H7 (cell line): ENCODE measurements at regions not wholly inside any gene's neighbourhood (a gene's known extent, or its start where the extent isn't known, plus 50 kb on each side); places are given as distances from the start of the nearest gene placed in this dataset.
"Not testable (repeated sequence)": the region's sequence is repeated elsewhere in the genome, so short reads cannot be mapped to it uniquely, and the experiment has no call there.

Experiments
- DNase-seq: peaks from one replicate; pipeline ENCODE4 v3.0.0; 2012
- H3K27me3 ChIP-seq: 2 replicates; pipeline ENCODE4 v1.6.0; 2011; ENCODE audit warnings: mild to moderate bottlenecking, low read length; ENCODE audit not compliant: control insufficient read depth, insufficient read depth
- H3K36me3 ChIP-seq: replicated peaks from 2 replicates; pipeline ENCODE4 v1.5.1; 2011; ENCODE audit warnings: low read length; ENCODE audit not compliant: control insufficient read depth, insufficient read depth
- H3K4me3 ChIP-seq: 2 replicates; pipeline ENCODE4 v1.5.1; 2011; ENCODE audit warnings: low read depth, mild to moderate bottlenecking, control low read depth, low read length, moderate library complexity; ENCODE audit not compliant: insufficient read depth

- H3K27me3 ChIP-seq: no peaks in the 10 kb centered on the region
- H3K36me3 ChIP-seq: no peaks in the 10 kb centered on the region
- no peak for DNase-seq
- no peak overlapping the region for H3K4me3 ChIP-seq
Measured at GRCh38 chr16:88309174-88309907, 73.4 kb upstream of the ZNF469 start.

- H3K36me3 ChIP-seq: no peaks in the 10 kb centered on the region
- peak; percentile 86 for DNase-seq
- H3K27me3 ChIP-seq: no peaks in the 10 kb centered on the region
- no peak overlapping the region for H3K4me3 ChIP-seq
Measured at GRCh38 chr16:88309908-88310265, 72.9 kb upstream of the ZNF469 start.

- no peak overlapping the region for H3K4me3 ChIP-seq
- H3K36me3 ChIP-seq: no peaks in the 10 kb centered on the region
- no peak for DNase-seq
- H3K27me3 ChIP-seq: no peaks in the 10 kb centered on the region
Measured at GRCh38 chr16:88310796-88311605, 71.8 kb upstream of the ZNF469 start.

- not testable (repeated sequence) for H3K27me3 ChIP-seq, H3K4me3 ChIP-seq, H3K36me3 ChIP-seq, DNase-seq
Measured at GRCh38 chr16:88311860-88312259, 70.9 kb upstream of the ZNF469 start.

- H3K36me3 ChIP-seq: no peaks in the 10 kb centered on the region
- H3K27me3 ChIP-seq: no peaks in the 10 kb centered on the region
- DNase-seq: no peak
- H3K4me3 ChIP-seq: no peak overlapping the region
Measured at GRCh38 chr16:88312732-88313131, 70.0 kb upstream of the ZNF469 start.

GRCh38 chr16:88314991-88315542 is 67.7 kb upstream of the ZNF469 start:
- Histone ChIP-seq H3K27me3 (no peaks in the 10 kb centered on the region), H3K4me3 (no peak overlapping the region), H3K36me3 (no peaks in the 10 kb centered on the region)
- DNase-seq: no peak

GRCh38 chr16:88315543-88316105 is 67.1 kb upstream of the ZNF469 start:
- Histone ChIP-seq H3K36me3 (no peaks in the 10 kb centered on the region), H3K4me3 (no peak overlapping the region), H3K27me3 (no peaks in the 10 kb centered on the region)
- peak; percentile 77 for DNase-seq

GRCh38 chr16:88316151-88316550 is 66.6 kb upstream of the ZNF469 start:
- H3K27me3 ChIP-seq: no peaks in the 10 kb centered on the region
- no peaks in the 10 kb centered on the region for H3K36me3 ChIP-seq
- H3K4me3 ChIP-seq: no peak overlapping the region
- peak; percentile 62 for DNase-seq

GRCh38 chr16:88316941-88317612 is 65.7 kb upstream of the ZNF469 start:
- DNase-seq: no peak
- no peaks in the 10 kb centered on the region for H3K36me3 ChIP-seq
- no peaks in the 10 kb centered on the region for H3K27me3 ChIP-seq
- no peak overlapping the region for H3K4me3 ChIP-seq

- Histone ChIP-seq H3K36me3 (no peaks in the 10 kb centered on the region), H3K27me3 (no peaks in the 10 kb centered on the region), H3K4me3 (no peak overlapping the region)
- no peak for DNase-seq
Measured at GRCh38 chr16:88317613-88317965, 65.2 kb upstream of the ZNF469 start.

GRCh38 chr16:88318051-88318450 is 64.7 kb upstream of the ZNF469 start:
- Histone ChIP-seq H3K27me3 (no peaks in the 10 kb centered on the region), H3K4me3 (no peak overlapping the region), H3K36me3 (no peaks in the 10 kb centered on the region)
- no peak for DNase-seq

- Histone ChIP-seq H3K4me3 (no peak overlapping the region), H3K27me3 (no peaks in the 10 kb centered on the region), H3K36me3 (no peaks in the 10 kb centered on the region)
- DNase-seq: no peak
Measured at GRCh38 chr16:88318521-88318920, 64.2 kb upstream of the ZNF469 start.

GRCh38 chr16:88319116-88319965 is 63.4 kb upstream of the ZNF469 start:
- Histone ChIP-seq H3K4me3 (no peak overlapping the region), H3K36me3 (no peaks in the 10 kb centered on the region), H3K27me3 (no peaks in the 10 kb centered on the region)
- DNase-seq: no peak
